Adrenal gland (tissue), 9 donors: ENCODE measurements at regions not wholly inside any gene's neighbourhood (a gene's known extent, or its start where the extent isn't known, plus 50 kb on each side); places are given as distances from the start of the nearest gene placed in this dataset.
A peak's percentile ranks its signal among the peaks of the same experiment; 100 is the strongest.

Experiments
- DNase-seq, 7 donors: peaks; one replicate each; pipeline ENCODE4 v3.0.0-alpha.2; 2019 to 2020
- H3K27ac ChIP-seq, 5 donors: fragments of 200-600 bp; sonication (generic) in 4 of 5; 1 replicate in 3 of 5; 2 replicates in 2 of 5; pipeline versions ENCODE4 v1.5.1 to v1.8.0; 2016 to 2020; ENCODE audit warnings: mild to moderate bottlenecking in 1 of 5
- H3K27me3 ChIP-seq: fragments of 200-600 bp; 2 replicates; pipeline ENCODE4 v1.8.0; 2021
- H3K36me3 ChIP-seq, 2 donors: fragments of 200-600 bp; replicated peaks in 1 of 2; 1 replicate in 1 of 2; 2 replicates in 1 of 2; pipeline versions ENCODE4 v1.5.1 to v1.8.0; 2018 to 2022
- H3K4me1 ChIP-seq, 2 donors: fragments of 200-600 bp; replicated peaks in 1 of 2; 1 replicate in 1 of 2; 2 replicates in 1 of 2; pipeline versions ENCODE4 v1.5.1 to v1.8.0; 2018 to 2021
- H3K4me3 ChIP-seq, 4 donors: fragments of 200-600 bp; sonication (generic) in 3 of 4; one replicate each; pipeline ENCODE4 v1.5.1; 2016 to 2018
- H3K9me3 ChIP-seq, 3 donors: fragments of 200-600 bp; sonication (generic) in 1 of 3; replicated peaks in 1 of 3; 1 replicate in 2 of 3; 2 replicates in 1 of 3; pipeline versions ENCODE4 v1.5.1 to v1.8.0; 2016 to 2021
- CTCF ChIP-seq, 6 experiments: fragments of 450-650 bp in 4 of 6; fragments of 200-600 bp in 2 of 6; sonication (generic) in 1 of 6; IDR thresholded peaks; 1 replicate in 5 of 6; 2 replicates in 1 of 6; pipeline versions ENCODE4 v1.5.1 to v1.8.0; 2016 to 2021; ENCODE audit warnings: antibody characterized with exemption in 6 of 6, mild to moderate bottlenecking in 2 of 6, moderate library complexity in 1 of 6
- POLR2A ChIP-seq, 2 donors: fragments of 450-650 bp; IDR thresholded peaks; one replicate each; pipeline ENCODE4 v1.6.1; 2017; ENCODE audit warnings: antibody characterized with exemption in 2 of 2, mild to moderate bottlenecking in 2 of 2, moderate library complexity in 1 of 2
- WGBS, 4 donors: extraction: QIAGEN DNeasy Blood & Tissue Kit in 2 of 4; methylation state at CpG; one replicate each; pipeline versions ENCODE4 v1.1.5 to v1.1.7; 2013 to 2017; 5-methylcytosine and 5-hydroxymethylcytosine counted together
- intact Hi-C, 2 donors: fragments of 100-400 bp; cut with DNase I; formaldehyde crosslinking; loops; one replicate each; pipeline versions ENCODE4 v1.14.1 to v1.15.0; 2022 to 2023
- donor health status: healthy with polysubstance abuse.
- donor health status: Bipolar disorder and iron deficiency.
- donor health status: DM: yes; HTN: yes; CAD: no.
- donor health status: DM: no; HTN: no; CAD: no.
- donor health status: DM: no; HTN: no; CAD: no.

- intact Hi-C loops, result no loop called here
- Histone ChIP-seq H3K27ac (no peak overlapping the region), H3K9me3 (no peaks in the 10 kb centered on the region), H3K4me3 (no peak overlapping the region), H3K27me3 (no peaks in the 10 kb centered on the region), H3K4me1 (peaks cover 6 to 10% of the 10 kb centered on the region in 2 donors), H3K36me3 (no peaks in the 10 kb centered on the region)
- TF ChIP-seq POLR2A (IDR thresholded peaks at IDR 0.05), result no peak
- no peak for TF ChIP-seq CTCF (IDR thresholded peaks at IDR 0.05)
- DNase-seq, result no peak
Measured at GRCh38 chr14:38884109-38884508, 218.9 kb downstream of the SEC23A start.

GRCh38 chr14:38883127-38883526, 219.9 kb downstream of the SEC23A start:
- Histone ChIP-seq H3K4me3 (no peak overlapping the region), H3K4me1 (peaks cover 6 to 10% of the 10 kb centered on the region in 2 donors), H3K27me3 (no peaks in the 10 kb centered on the region), H3K27ac (no peak overlapping the region), H3K36me3 (no peaks in the 10 kb centered on the region), H3K9me3 (no peaks in the 10 kb centered on the region)
- intact Hi-C loops, result no loop called here
- no peak for DNase-seq
- no peak for TF ChIP-seq POLR2A (IDR thresholded peaks at IDR 0.05)
- 89 to 93% (median 91%) methylated on average over 3 of the region's 3 CpGs for WGBS, 4 donors

- peaks cover 6 to 10% of the 10 kb centered on the region in 2 donors for H3K4me1 ChIP-seq
- H3K36me3 ChIP-seq, result no peaks in the 10 kb centered on the region
- no peak overlapping the region for H3K27ac ChIP-seq
- no peaks in the 10 kb centered on the region for H3K9me3 ChIP-seq
- no peaks in the 10 kb centered on the region for H3K27me3 ChIP-seq
- TF ChIP-seq POLR2A (IDR thresholded peaks at IDR 0.05) (no peak), CTCF (IDR thresholded peaks at IDR 0.05) (no peak)
- intact Hi-C loops, result no loop called here
- DNase-seq, result no peak
- H3K4me3 ChIP-seq, result no peak overlapping the region
Measured at GRCh38 chr14:38882533-38882932, 220.5 kb downstream of the SEC23A start.

- intact Hi-C loops, result no loop called here
- no peaks in the 10 kb centered on the region for H3K9me3 ChIP-seq
- H3K27me3 ChIP-seq, result no peaks in the 10 kb centered on the region
- 37 to 54% (median 49%) methylated on average over 3 of the region's 3 CpGs for WGBS, 4 donors
- peak overlapping the region in 1 of 5 donors; percentile 14 for H3K27ac ChIP-seq
- peaks cover 6 to 10% of the 10 kb centered on the region in 2 donors for H3K4me1 ChIP-seq
- no peak overlapping the region for H3K4me3 ChIP-seq
- TF ChIP-seq CTCF (IDR thresholded peaks at IDR 0.05) (no peak), POLR2A (IDR thresholded peaks at IDR 0.05) (no peak)
- no peaks in the 10 kb centered on the region for H3K36me3 ChIP-seq
- no peak for DNase-seq
Measured at GRCh38 chr14:38880643-38881524, 222.2 kb downstream of the SEC23A start.
